ENCODE measurements at regions not wholly inside any gene's neighbourhood (a gene's known extent, or its start where the extent isn't known, plus 50 kb on each side); places are given as distances from the start of the nearest gene placed in this dataset.

- no peaks in the 10 kb centered on the region; the same call in 1 of the 2 replicates for H3K9me3 ChIP-seq (replicated peaks)
- peak in 1 of 2 experiments; percentile 12 for DNase-seq (ENCODE audit: low read depth in 1 of 2, low spot score in 2 of 2)
- H3K27ac ChIP-seq = no peak overlapping the region
- H3K4me3 ChIP-seq = no peak overlapping the region
- H3K4me1 ChIP-seq (replicated peaks) = peaks cover 26% of the 10 kb centered on the region
- H3K36me3 ChIP-seq = no peaks in the 10 kb centered on the region
- no peaks in the 10 kb centered on the region for H3K27me3 ChIP-seq (replicated peaks)
These were observed 403.6 kb downstream of the RRAGC start for GRCh38 chr1:38455829-38456530.

GRCh38 chr1:38454749-38455441, 404.7 kb downstream of the RRAGC start:
- no peaks in the 10 kb centered on the region for H3K27me3 ChIP-seq (replicated peaks)
- no peak overlapping the region for H3K27ac ChIP-seq
- no peaks in the 10 kb centered on the region for H3K36me3 ChIP-seq
- H3K4me1 ChIP-seq (replicated peaks) = peaks cover 36% of the 10 kb centered on the region
- DNase-seq (ENCODE audit: low read depth in 1 of 2, low spot score in 2 of 2) = no peak
- no peak overlapping the region for H3K4me3 ChIP-seq
- no peaks in the 10 kb centered on the region for H3K9me3 ChIP-seq (replicated peaks)

DNA sequence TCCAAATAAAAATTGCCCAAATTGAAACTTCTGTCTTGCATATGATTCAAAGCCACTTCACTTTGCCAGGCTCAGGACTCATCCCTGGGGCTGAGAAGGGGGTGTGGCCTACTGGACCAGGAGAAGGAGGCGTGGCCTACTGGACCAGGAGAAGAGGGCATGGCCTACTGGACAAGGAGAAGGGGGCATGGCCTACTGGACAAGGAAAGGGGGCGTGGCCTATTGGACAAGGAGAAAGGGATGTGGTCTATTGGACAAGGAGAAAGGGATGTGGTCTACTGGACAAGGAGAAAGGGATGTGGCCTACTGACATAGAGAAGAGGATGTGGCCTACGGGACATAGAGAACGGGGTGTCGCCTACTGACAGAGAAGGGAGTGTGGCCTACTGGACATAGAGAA, 405.3 kb downstream of the RRAGC start:
- DNase-seq (ENCODE audit: low read depth in 1 of 2, low spot score in 2 of 2) = peak; percentile 7 to 57
- H3K4me1 ChIP-seq (replicated peaks) = peaks cover 36% of the 10 kb centered on the region

DNA sequence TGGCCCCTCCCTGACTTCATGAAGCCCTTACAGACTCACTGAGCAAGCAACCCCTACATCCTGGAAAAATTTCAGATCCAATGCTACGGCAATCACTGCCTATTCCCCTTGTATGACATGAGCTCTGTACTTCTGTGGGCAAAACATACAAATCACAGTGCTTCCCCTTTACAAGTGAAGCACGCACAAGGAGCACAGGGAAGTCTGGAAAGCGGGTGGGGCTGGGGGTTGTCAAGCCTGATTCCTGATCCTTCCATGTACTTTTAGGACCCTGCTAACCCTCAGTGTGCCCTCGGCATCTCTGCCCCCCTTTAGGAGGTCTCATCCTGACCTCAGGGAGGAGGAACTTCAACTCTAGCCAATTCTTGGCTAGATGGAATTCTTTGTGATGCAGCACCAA, 405.7 kb upstream of the POU3F1 start:
- H3K4me3 ChIP-seq = no peak overlapping the region

More for the DNA sequence above, 405.3 kb downstream of the RRAGC start:
- Histone ChIP-seq H3K4me3 (no peak overlapping the region), H3K36me3 (no peaks in the 10 kb centered on the region), H3K27me3 (replicated peaks) (no peaks in the 10 kb centered on the region), H3K9me3 (replicated peaks) (no peaks in the 10 kb centered on the region), H3K27ac (no peak overlapping the region)

GRCh38 chr1:38451541-38451993, 405.0 kb upstream of the POU3F1 start:
- H3K27ac ChIP-seq = peak overlapping the region; percentile 70
- peak; percentile 91 to 93 for DNase-seq (ENCODE audit: low read depth in 1 of 2, low spot score in 2 of 2)
- H3K4me3 ChIP-seq = no peak overlapping the region
- H3K36me3 ChIP-seq = no peaks in the 10 kb centered on the region
- peaks cover 36% of the 10 kb centered on the region for H3K4me1 ChIP-seq (replicated peaks)
- no peaks in the 10 kb centered on the region for H3K27me3 ChIP-seq (replicated peaks)
- H3K9me3 ChIP-seq (replicated peaks) = no peaks in the 10 kb centered on the region

More for the DNA sequence above, 405.7 kb upstream of the POU3F1 start:
- no peak for DNase-seq (ENCODE audit: low read depth in 1 of 2, low spot score in 2 of 2)
- H3K27ac ChIP-seq = peak overlapping the region; percentile 70
- H3K27me3 ChIP-seq (replicated peaks) = no peaks in the 10 kb centered on the region
- peaks cover 36% of the 10 kb centered on the region for H3K4me1 ChIP-seq (replicated peaks)
- H3K36me3 ChIP-seq = no peaks in the 10 kb centered on the region
- no peaks in the 10 kb centered on the region for H3K9me3 ChIP-seq (replicated peaks)

- H3K36me3 ChIP-seq = no peaks in the 10 kb centered on the region
- H3K4me1 ChIP-seq (replicated peaks) = peaks cover 48% of the 10 kb centered on the region
- no peaks in the 10 kb centered on the region for H3K9me3 ChIP-seq (replicated peaks)
- no peaks in the 10 kb centered on the region for H3K27me3 ChIP-seq (replicated peaks)
- no peak overlapping the region for H3K27ac ChIP-seq
- no peak overlapping the region for H3K4me3 ChIP-seq
- no peak for DNase-seq (ENCODE audit: low read depth in 1 of 2, low spot score in 2 of 2)
These were observed 402.3 kb upstream of the POU3F1 start for GRCh38 chr1:38448893-38449292.

DNA sequence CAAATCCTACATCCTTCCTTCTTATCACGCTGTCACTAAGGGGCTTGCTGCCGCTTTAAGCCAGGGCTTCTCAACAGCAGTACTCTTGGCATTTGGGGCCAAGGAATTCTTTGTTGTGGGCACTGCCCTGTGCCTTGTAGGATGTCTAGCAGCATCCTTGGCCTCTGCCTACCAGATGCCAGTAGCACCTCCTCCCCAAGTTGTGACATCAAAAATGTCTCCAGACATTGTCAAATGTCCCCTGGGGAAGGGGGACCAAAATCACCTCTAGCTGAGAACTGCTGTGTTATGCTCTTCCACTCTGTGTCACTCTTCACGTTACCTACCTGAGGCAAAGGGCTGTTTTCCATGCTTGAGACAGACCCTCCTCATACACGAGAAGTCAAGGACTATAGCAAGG, 400.3 kb upstream of the POU3F1 start:
- H3K36me3 ChIP-seq = no peaks in the 10 kb centered on the region
- H3K27me3 ChIP-seq (replicated peaks) = no peaks in the 10 kb centered on the region
- DNase-seq (ENCODE audit: low read depth in 1 of 2, low spot score in 2 of 2) = no peak
- H3K4me1 ChIP-seq (replicated peaks) = peaks cover 41% of the 10 kb centered on the region
- H3K9me3 ChIP-seq (replicated peaks) = no peaks in the 10 kb centered on the region
- H3K4me3 ChIP-seq = no peak overlapping the region
- no peak overlapping the region for H3K27ac ChIP-seq

DNA sequence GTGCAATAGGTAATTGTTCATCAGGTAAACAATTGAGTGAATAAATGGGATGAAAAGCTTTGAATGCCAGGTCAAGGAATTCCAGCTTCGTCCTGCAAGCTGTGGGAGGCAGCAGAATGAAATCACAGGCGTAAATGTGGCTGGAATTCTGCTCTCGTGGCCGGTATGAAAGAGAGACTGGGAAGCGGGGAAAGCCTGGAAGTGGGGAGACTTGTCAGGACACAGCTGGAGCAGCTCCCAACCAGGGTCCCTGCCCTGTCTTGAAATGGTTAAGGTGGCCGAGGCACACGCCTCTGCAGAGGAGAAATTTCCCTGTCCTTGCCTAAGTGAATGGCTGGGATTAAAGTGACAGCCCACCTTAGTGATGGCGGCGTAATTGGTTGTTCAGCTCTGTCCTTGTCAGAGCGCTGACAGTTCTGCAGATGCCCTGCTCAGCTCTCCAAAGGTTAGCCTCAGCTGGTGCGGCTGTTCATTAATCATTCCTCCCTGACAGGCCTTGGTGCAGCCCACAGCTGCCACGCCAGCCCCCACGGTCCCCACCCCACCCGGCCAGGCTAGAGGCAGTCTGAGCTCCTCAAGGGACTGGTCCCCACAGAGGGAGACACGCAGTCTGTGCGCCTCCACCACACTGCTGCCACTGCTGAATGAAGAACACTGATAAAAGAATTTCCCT, 398.3 kb upstream of the POU3F1 start:
- no peak for DNase-seq (ENCODE audit: low read depth in 1 of 2, low spot score in 2 of 2)
- Histone ChIP-seq H3K4me1 (replicated peaks) (peaks cover 24% of the 10 kb centered on the region), H3K4me3 (no peak overlapping the region), H3K36me3 (no peaks in the 10 kb centered on the region), H3K9me3 (replicated peaks) (no peaks in the 10 kb centered on the region), H3K27ac (peak overlapping the region; percentile 62), H3K27me3 (replicated peaks) (no peaks in the 10 kb centered on the region)

DNA sequence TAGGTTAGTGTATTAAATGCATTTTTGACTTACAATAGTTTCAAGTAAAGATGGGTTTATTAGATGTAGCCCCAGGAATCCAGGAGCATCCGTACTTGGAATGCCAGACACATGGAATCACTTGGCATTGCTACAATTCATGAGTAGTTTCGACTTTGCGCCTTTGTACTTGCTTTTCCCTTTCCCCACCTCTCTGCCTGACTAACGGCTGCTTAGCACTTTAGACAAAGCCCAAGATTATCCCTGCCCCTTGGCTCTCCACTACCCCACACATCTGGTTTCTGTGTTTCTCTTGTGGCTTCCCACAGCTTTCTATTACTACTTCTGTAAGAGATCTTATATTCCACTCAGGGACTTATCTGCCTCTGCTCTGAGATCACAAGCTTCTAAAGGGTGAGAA, 397.7 kb upstream of the POU3F1 start:
- Histone ChIP-seq H3K4me1 (replicated peaks) (peaks cover 24% of the 10 kb centered on the region), H3K27me3 (replicated peaks) (no peaks in the 10 kb centered on the region), H3K9me3 (replicated peaks) (no peaks in the 10 kb centered on the region), H3K27ac (peak overlapping the region; percentile 62), H3K4me3 (no peak overlapping the region), H3K36me3 (no peaks in the 10 kb centered on the region)
- peak; percentile 84 to 90 for DNase-seq (ENCODE audit: low read depth in 1 of 2, low spot score in 2 of 2)

- Histone ChIP-seq H3K4me1 (replicated peaks) (peaks cover 19% of the 10 kb centered on the region), H3K27ac (no peak overlapping the region), H3K36me3 (no peaks in the 10 kb centered on the region), H3K4me3 (no peak overlapping the region), H3K9me3 (replicated peaks) (no peaks in the 10 kb centered on the region), H3K27me3 (replicated peaks) (no peaks in the 10 kb centered on the region)
- DNase-seq (ENCODE audit: low read depth in 1 of 2, low spot score in 2 of 2) = no peak
These were observed 393.8 kb upstream of the POU3F1 start for GRCh38 chr1:38440402-38440801.

DNA sequence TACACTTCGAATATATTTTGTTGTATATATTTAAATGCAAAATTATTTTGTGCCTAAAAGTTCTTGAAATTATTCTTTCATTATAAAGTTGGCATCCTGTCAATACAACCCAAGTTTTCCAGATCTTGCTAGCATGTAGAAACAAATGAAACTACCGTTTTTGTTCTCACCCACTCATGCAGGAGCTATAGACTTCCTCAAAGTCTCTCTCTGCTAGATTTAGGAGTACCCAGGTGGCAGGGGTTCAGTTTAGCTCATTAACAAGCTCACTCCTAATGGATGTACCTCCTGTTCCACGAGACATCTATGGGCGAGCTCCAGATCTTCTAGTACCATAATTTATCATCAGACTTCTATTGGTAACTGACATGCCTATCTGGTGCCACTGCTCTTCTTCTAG, 390.2 kb upstream of the POU3F1 start:
- no peak for DNase-seq (ENCODE audit: low read depth in 1 of 2, low spot score in 2 of 2)
- Histone ChIP-seq H3K4me1 (replicated peaks) (no peaks in the 10 kb centered on the region), H3K27ac (no peak overlapping the region), H3K36me3 (no peaks in the 10 kb centered on the region), H3K9me3 (replicated peaks) (no peaks in the 10 kb centered on the region), H3K4me3 (no peak overlapping the region), H3K27me3 (replicated peaks) (peaks cover 5% of the 10 kb centered on the region; the same call in 1 of the 2 replicates)

DNA sequence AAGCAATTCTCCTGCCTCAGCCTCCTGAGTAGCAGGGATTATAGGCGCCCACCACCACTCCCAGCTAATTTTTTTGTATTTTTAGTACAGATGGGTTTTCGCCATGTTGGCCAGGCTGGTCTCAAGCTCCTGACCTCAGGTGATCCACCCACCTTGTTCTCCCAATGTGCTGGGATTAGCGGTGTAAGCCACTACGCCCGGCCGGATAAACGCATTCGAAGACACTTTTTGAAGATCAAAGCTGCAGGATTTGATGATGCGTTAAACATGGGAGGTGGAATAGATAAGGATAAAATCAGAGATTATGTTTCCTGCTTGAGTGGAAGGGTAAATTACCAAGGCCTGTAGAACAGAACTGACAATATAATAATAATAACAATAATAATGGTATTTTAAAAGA, 389.4 kb upstream of the POU3F1 start:
- DNase-seq (ENCODE audit: low read depth in 1 of 2, low spot score in 2 of 2) = no peak
- no peak overlapping the region for H3K27ac ChIP-seq
- H3K4me3 ChIP-seq = no peak overlapping the region
- peaks cover 5% of the 10 kb centered on the region; the same call in 1 of the 2 replicates for H3K27me3 ChIP-seq (replicated peaks)
- no peaks in the 10 kb centered on the region for H3K9me3 ChIP-seq (replicated peaks)
- no peaks in the 10 kb centered on the region for H3K36me3 ChIP-seq
- no peaks in the 10 kb centered on the region for H3K4me1 ChIP-seq (replicated peaks)

- H3K4me3 ChIP-seq = no peak overlapping the region
These were observed 386.6 kb upstream of the POU3F1 start for GRCh38 chr1:38433084-38433722.

More at GRCh38 chr1:38433084-38433722, 386.6 kb upstream of the POU3F1 start:
- no peaks in the 10 kb centered on the region for H3K4me1 ChIP-seq (replicated peaks)
- H3K27ac ChIP-seq = no peak overlapping the region
- H3K36me3 ChIP-seq = no peaks in the 10 kb centered on the region
- peaks cover 8% of the 10 kb centered on the region; the same call in 1 of the 2 replicates for H3K27me3 ChIP-seq (replicated peaks)
- no peak for DNase-seq (ENCODE audit: low read depth in 1 of 2, low spot score in 2 of 2)
- no peaks in the 10 kb centered on the region for H3K9me3 ChIP-seq (replicated peaks)
